ENCODE measurements at regions not wholly inside any gene's neighbourhood (a gene's known extent, or its start where the extent isn't known, plus 50 kb on each side); places are given as distances from the start of the nearest gene placed in this dataset.
"Not testable (repeated sequence)": the region's sequence is repeated elsewhere in the genome, so short reads cannot be mapped to it uniquely, and the experiment has no call there.

GRCh38 chr22:47355388-47355725 is 592.9 kb downstream of the TBC1D22A start:
- DNase-seq = no peak

GRCh38 chr22:47354668-47355387 is 592.4 kb downstream of the TBC1D22A start:
- no peak for DNase-seq

- no peak for DNase-seq
These were observed 590.7 kb downstream of the TBC1D22A start for GRCh38 chr22:47352920-47353700.

GRCh38 chr22:47351836-47352579 is 589.6 kb downstream of the TBC1D22A start:
- DNase-seq = no peak

GRCh38 chr22:47346287-47346686 is 583.8 kb downstream of the TBC1D22A start:
- not testable (repeated sequence) for DNase-seq

GRCh38 chr22:47345025-47345424 is 582.6 kb downstream of the TBC1D22A start:
- no peak for DNase-seq

GRCh38 chr22:47344414-47344813 is 582.0 kb downstream of the TBC1D22A start:
- no peak for DNase-seq

GRCh38 chr22:47343611-47344010 is 581.2 kb downstream of the TBC1D22A start:
- no peak for DNase-seq

- DNase-seq = no peak
These were observed 580.0 kb downstream of the TBC1D22A start for GRCh38 chr22:47342446-47342845.

GRCh38 chr22:47341464-47341863 is 579.0 kb downstream of the TBC1D22A start:
- DNase-seq = no peak

- DNase-seq = no peak
These were observed 578.5 kb downstream of the TBC1D22A start for GRCh38 chr22:47340851-47341436.

- peak; percentile 58 for DNase-seq
These were observed 574.7 kb downstream of the TBC1D22A start for GRCh38 chr22:47337161-47337621.

GRCh38 chr22:47335958-47336357 is 573.5 kb downstream of the TBC1D22A start:
- DNase-seq = no peak

- no peak for DNase-seq
These were observed 573.0 kb downstream of the TBC1D22A start for GRCh38 chr22:47335460-47335859.

- DNase-seq = no peak
These were observed 572.2 kb downstream of the TBC1D22A start for GRCh38 chr22:47334601-47335000.

GRCh38 chr22:47333625-47334024 is 571.2 kb downstream of the TBC1D22A start:
- DNase-seq = peak; percentile 85

- DNase-seq = no peak
These were observed 570.0 kb downstream of the TBC1D22A start for GRCh38 chr22:47332246-47332980.

- no peak for DNase-seq
These were observed 569.3 kb downstream of the TBC1D22A start for GRCh38 chr22:47331750-47332149.

GRCh38 chr22:47329727-47330650 is 567.5 kb downstream of the TBC1D22A start:
- no peak for DNase-seq

GRCh38 chr22:47328550-47329243 is 566.2 kb downstream of the TBC1D22A start:
- DNase-seq = no peak

- DNase-seq = no peak
These were observed 564.8 kb downstream of the TBC1D22A start for GRCh38 chr22:47327241-47327640.
